Activated CD4-positive, alpha-beta T cell treated with anti-CD3 and anti-CD28 coated beads for 1 hour (primary cell): ENCODE measurements at regions not wholly inside any gene's neighbourhood (a gene's known extent, or its start where the extent isn't known, plus 50 kb on each side); places are given as distances from the start of the nearest gene placed in this dataset.

Experiments
- DNase-seq: peaks from one replicate; pipeline ENCODE4 v3.0.0-alpha.2; 2020

GRCh38 chr1:193514397-193514796 is 328.0 kb upstream of the B3GALT2 start:
- DNase-seq = no peak

GRCh38 chr1:193513032-193513431 is 326.6 kb upstream of the B3GALT2 start:
- DNase-seq = no peak

GRCh38 chr1:193504920-193505319 is 318.5 kb upstream of the B3GALT2 start:
- DNase-seq = no peak

- DNase-seq = no peak
These were observed 311.8 kb upstream of the B3GALT2 start for GRCh38 chr1:193498088-193498655.

GRCh38 chr1:193494368-193494767 is 308.0 kb upstream of the B3GALT2 start:
- DNase-seq = no peak

GRCh38 chr1:193489191-193489590 is 302.8 kb upstream of the B3GALT2 start:
- DNase-seq = no peak

- DNase-seq = no peak
These were observed 301.3 kb upstream of the B3GALT2 start for GRCh38 chr1:193487722-193488121.

GRCh38 chr1:193486671-193487229 is 300.3 kb upstream of the B3GALT2 start:
- no peak for DNase-seq

- no peak for DNase-seq
These were observed 294.3 kb upstream of the B3GALT2 start for GRCh38 chr1:193480755-193481154.

- peak; percentile 41 for DNase-seq
These were observed 292.8 kb upstream of the B3GALT2 start for GRCh38 chr1:193479187-193479586.

- DNase-seq = no peak
These were observed 290.3 kb upstream of the B3GALT2 start for GRCh38 chr1:193476748-193477147.

GRCh38 chr1:193473932-193474331 is 287.5 kb upstream of the B3GALT2 start:
- DNase-seq = no peak

- DNase-seq = no peak
These were observed 286.5 kb upstream of the B3GALT2 start for GRCh38 chr1:193472838-193473398.

GRCh38 chr1:193472430-193472829 is 286.0 kb upstream of the B3GALT2 start:
- DNase-seq = no peak

- no peak for DNase-seq
These were observed 285.6 kb upstream of the B3GALT2 start for GRCh38 chr1:193471981-193472380.

GRCh38 chr1:193463326-193463932 is 277.0 kb upstream of the B3GALT2 start:
- DNase-seq = no peak

- DNase-seq = no peak
These were observed 276.4 kb upstream of the B3GALT2 start for GRCh38 chr1:193462629-193463320.

GRCh38 chr1:193458628-193459027 is 272.2 kb upstream of the B3GALT2 start:
- no peak for DNase-seq

- DNase-seq = no peak
These were observed 271.3 kb upstream of the B3GALT2 start for GRCh38 chr1:193457676-193458075.

GRCh38 chr1:193456811-193457280 is 270.4 kb upstream of the B3GALT2 start:
- DNase-seq = no peak

- DNase-seq = no peak
These were observed 265.2 kb upstream of the B3GALT2 start for GRCh38 chr1:193451606-193452005.

GRCh38 chr1:193451001-193451400 is 264.6 kb upstream of the B3GALT2 start:
- DNase-seq = no peak

GRCh38 chr1:193448682-193449461 is 262.5 kb upstream of the B3GALT2 start:
- no peak for DNase-seq
